HepG2 (cell line): ENCODE measurements at regions not wholly inside any gene's neighbourhood (a gene's known extent, or its start where the extent isn't known, plus 50 kb on each side); places are given as distances from the start of the nearest gene placed in this dataset.

Experiments used
- ATAC-seq: fragments of 200-7000 bp; cut with Tn5 transposase; 3 replicates; pipeline ENCODE4 v1.9.1; 2020; ENCODE audit warnings: mild to moderate bottlenecking, moderate library complexity
- BruUV-seq: library from RNA; stranded (reverse); fragments of 400-500 nt; replicated peaks from 2 replicates; lab custom pipeline; 2021; lab: Mats Ljungman, UMichigan
- CTCF ChIA-PET: fragments of 300-600 bp; formaldehyde crosslinking; extraction: SDS; loops from one replicate; lab custom pipeline; 2021; ENCODE audit warnings: low total read pairs, inconsistent platforms, low intra/inter-chr PET ratio; lab: Yijun Ruan, JAX
- POLR2A ChIA-PET: fragments of 350-600 bp; sonication (Branson Sonifier 250); formaldehyde crosslinking; loops from one replicate; lab custom pipeline; 2020; ENCODE audit warnings: antibody characterized with exemption, inconsistent platforms; lab: Yijun Ruan, JAX
- DNase-seq: peaks from one replicate; pipeline ENCODE4 v3.0.0-alpha.2; 2015; ENCODE audit warnings: low spot score
- FAIRE-seq: peaks from 3 replicates; lab custom pipeline; 2011; peaks lifted over from hg19 to GRCh38; lab: Jason Lieb, UNC
- H2AFZ ChIP-seq: one replicate; pipeline ENCODE4 v1.6.1; 2011; ENCODE audit warnings: low read length, inconsistent platforms
- H3K27ac ChIP-seq: fragments of 300-600 bp; 3 replicates; pipeline ENCODE4 v1.8.0; 2011; ENCODE audit warnings: mixed run types, mild to moderate bottlenecking, mixed read lengths, low read length, inconsistent platforms; ENCODE audit not compliant: insufficient read depth; ENCODE audit errors: extremely low read length
- H3K27me3 ChIP-seq, 2 experiments: fragments of 200-600 bp in 1 of 2; 2 replicates in 1 of 2; 3 replicates in 1 of 2; pipeline versions ENCODE4 v1.6.0 to v1.8.0; 2011; ENCODE audit warnings: low read length in 2 of 2, mild to moderate bottlenecking in 2 of 2, moderate library complexity in 2 of 2, inconsistent platforms in 1 of 2; ENCODE audit not compliant: insufficient read depth in 2 of 2, control insufficient read depth in 1 of 2
- H3K36me3 ChIP-seq, 2 experiments: fragments of 200-600 bp in 1 of 2; replicated peaks in 1 of 2; 2 replicates in 1 of 2; 3 replicates in 1 of 2; pipeline versions ENCODE4 v1.5.1 to v1.8.0; 2011; ENCODE audit warnings: low read length in 2 of 2, inconsistent platforms in 1 of 2; ENCODE audit not compliant: insufficient read depth in 2 of 2, control insufficient read depth in 1 of 2
- H3K4me1 ChIP-seq: 2 replicates; pipeline ENCODE4 v1.5.1; 2012; ENCODE audit warnings: low read length, inconsistent platforms; ENCODE audit not compliant: insufficient read depth
- H3K4me2 ChIP-seq: 2 replicates; pipeline ENCODE4 v1.6.0; 2011; ENCODE audit warnings: low read depth, low read length, inconsistent platforms
- H3K4me3 ChIP-seq, 3 experiments: fragments of 200-600 bp in 1 of 3; sonication (generic), shearing (Covaris generic) in 1 of 3; replicated peaks in 1 of 3; 2 replicates each; pipeline ENCODE4 v1.5.1; 2011 to 2016; ENCODE audit warnings: low read length in 3 of 3, inconsistent platforms in 2 of 3, low read depth in 2 of 3, mild to moderate bottlenecking in 2 of 3, control low read depth in 1 of 3, mixed read lengths in 1 of 3; ENCODE audit not compliant: insufficient read depth in 1 of 3
- H3K79me2 ChIP-seq: one replicate; pipeline ENCODE4 v1.6.1; 2011; ENCODE audit warnings: low read length, inconsistent platforms; ENCODE audit not compliant: insufficient read depth
- H3K9ac ChIP-seq: 2 replicates; pipeline ENCODE4 v1.6.0; 2011; ENCODE audit warnings: mild to moderate bottlenecking, low read depth, low read length, inconsistent platforms; ENCODE audit not compliant: insufficient read depth
- H3K9me3 ChIP-seq: 2 replicates; pipeline ENCODE4 v1.5.1; 2012; ENCODE audit warnings: mild to moderate bottlenecking, low read length
- H4K20me1 ChIP-seq: 2 replicates; pipeline ENCODE4 v1.6.0; 2011; ENCODE audit warnings: inconsistent platforms, mild to moderate bottlenecking, low read length, moderate library complexity; ENCODE audit not compliant: insufficient read depth
- HCFC1 ChIP-seq: fragments of 150-350 bp; IDR thresholded peaks from 2 replicates; pipeline ENCODE4 v1.6.1; 2014; ENCODE audit warnings: low read depth, low read length
- PHF20 ChIP-seq: sonication (generic); formaldehyde crosslinking; IDR thresholded peaks from 2 replicates; pipeline ENCODE4 v1.5.0; 2020; ENCODE audit warnings: mild to moderate bottlenecking, missing genetic modification reagents
- RAD51 ChIP-seq: fragments of 450-650 bp; IDR thresholded peaks from 2 replicates; pipeline ENCODE4 v1.6.1; 2016; ENCODE audit warnings: borderline replicate concordance
- ZNF557 ChIP-seq: sonication (generic); formaldehyde crosslinking; IDR thresholded peaks from 2 replicates; pipeline ENCODE4 v1.4.0; 2020; ENCODE audit warnings: missing genetic modification reagents
- WGBS: methylation state at CpG from one replicate; pipeline ENCODE4 v1.1.6; 2017; ENCODE audit warnings: low lambda C conversion rate; 5-methylcytosine and 5-hydroxymethylcytosine counted together
- in situ Hi-C: cut with HindIII; loops from 2 replicates; pipeline ENCODE4 v1.10.0; 2017; ENCODE audit warnings: low pct_unique_long_range_greater_than_20kb; ENCODE audit not compliant: extremely low pct_ligation_motif_present
- intact Hi-C: fragments of 100-400 bp; cut with micrococcal nuclease; formaldehyde crosslinking; loops from one replicate; pipeline ENCODE4 v1.10.0; 2022; ENCODE audit not compliant: unreplicated experiment
- TF ChIP-seq, protein P1 (sequence below): sonication (generic); formaldehyde crosslinking; IDR thresholded peaks from 2 replicates; pipeline ENCODE4 v1.4.0; 2020; ENCODE audit warnings: missing genetic modification reagents, borderline replicate concordance
- TF ChIP-seq, protein P2 (sequence below): sonication (generic); formaldehyde crosslinking; IDR thresholded peaks from 2 replicates; pipeline ENCODE4 v1.4.0; 2020; ENCODE audit warnings: missing genetic modification reagents, borderline replicate concordance
- TF ChIP-seq, protein P3 (sequence below): sonication (generic); formaldehyde crosslinking; conservative IDR thresholded peaks from 2 replicates; pipeline ENCODE4 v1.4.0; 2020; ENCODE audit warnings: missing genetic modification reagents
- TF ChIP-seq, protein P4 (sequence below): fragments of 450-650 bp; IDR thresholded peaks from 2 replicates; pipeline ENCODE4 v1.6.1; 2017; ENCODE audit warnings: mild to moderate bottlenecking

DNA sequence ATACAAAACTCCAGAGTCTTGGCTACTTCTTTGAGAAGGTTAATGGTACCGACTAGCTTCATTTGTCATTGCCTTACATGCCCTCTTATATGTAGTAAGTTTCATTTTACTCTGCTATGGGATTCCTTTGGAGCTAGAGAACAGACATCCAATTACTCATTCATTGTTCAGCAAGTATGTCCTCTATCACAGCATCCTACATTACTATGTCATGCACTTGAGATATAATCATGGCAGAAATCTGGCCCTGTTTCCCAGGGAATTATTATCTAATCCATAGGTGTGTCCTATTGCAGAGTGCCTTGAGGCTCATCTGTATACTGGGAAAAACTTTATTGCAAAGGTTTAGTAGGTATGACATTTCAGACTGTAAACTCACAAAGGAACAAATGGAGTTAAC is 333.1 kb upstream of the NECTIN3 start:
- no peak overlapping the region for H3K4me3 ChIP-seq
- no TSS peak for BruUV-seq
- no peak overlapping the region for H3K9ac ChIP-seq
- intact Hi-C loops: no loop called here
- H4K20me1 ChIP-seq: no peaks in the 10 kb centered on the region
- 83% methylated on average over 1 of the region's 1 CpG for WGBS
- no peak overlapping the region for H2AFZ ChIP-seq
- POLR2A ChIA-PET: no interaction called here
- H3K27ac ChIP-seq: no peak overlapping the region
- FAIRE-seq (no peak), DNase-seq (no peak), ATAC-seq (no peak)
- in situ Hi-C loops: no loop called here
- no peak for TF ChIP-seq PHF20 (CRISPR knock-in tag)
- no peaks in the 10 kb centered on the region for H3K36me3 ChIP-seq
- peaks cover 0 to 14% of the 10 kb centered on the region in 2 experiments; a peak in 2 of 5 replicates for H3K27me3 ChIP-seq
- H3K79me2 ChIP-seq: no peaks in the 10 kb centered on the region
- no peaks in the 10 kb centered on the region for H3K9me3 ChIP-seq
- peaks cover 10% of the 10 kb centered on the region for H3K4me1 ChIP-seq
- CTCF ChIA-PET: no interaction called here
- no peak overlapping the region for H3K4me2 ChIP-seq

DNA sequence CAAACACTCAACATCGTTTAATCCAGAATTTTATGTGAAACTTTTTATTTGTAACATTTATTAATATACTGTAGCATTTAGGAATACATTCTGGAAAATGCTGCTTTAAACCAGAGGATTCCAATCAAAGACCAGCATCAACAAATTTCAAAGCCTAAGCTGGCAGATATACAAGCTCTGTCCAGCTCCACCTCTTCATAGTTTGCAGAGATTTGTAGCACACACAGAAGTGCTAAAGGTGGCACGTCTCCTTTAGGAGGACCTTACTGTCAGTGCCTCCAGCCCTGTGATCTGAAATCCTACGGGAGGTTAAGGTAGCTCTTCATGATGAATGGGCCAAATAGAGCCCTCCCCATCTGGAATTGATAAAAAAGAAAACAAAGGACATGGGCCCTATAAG is 329.7 kb upstream of the NECTIN3 start:
- ATAC-seq (no peak), FAIRE-seq (no peak), DNase-seq (no peak)
- Histone ChIP-seq H2AFZ (no peak overlapping the region), H3K27me3 (peaks cover 0 to 22% of the 10 kb centered on the region in 2 experiments; a peak in 2 of 5 replicates), H3K36me3 (no peaks in the 10 kb centered on the region), H4K20me1 (no peaks in the 10 kb centered on the region), H3K79me2 (no peaks in the 10 kb centered on the region), H3K4me3 (no peak overlapping the region), H3K9me3 (no peaks in the 10 kb centered on the region), H3K9ac (no peak overlapping the region), H3K4me1 (peaks cover 13% of the 10 kb centered on the region), H3K27ac (no peak overlapping the region), H3K4me2 (no peak overlapping the region)
- CTCF ChIA-PET: no interaction called here
- intact Hi-C loops: loop anchor here (10.0 kb wide), 1 partner anchor 203 kb away; no protein-coding TSS in a partner anchor
- in situ Hi-C loops: no loop called here
- POLR2A ChIA-PET: no interaction called here
- BruUV-seq: no TSS peak
- WGBS: 49% methylated on average over 3 of the region's 3 CpGs
- TF ChIP-seq, protein P1, sequence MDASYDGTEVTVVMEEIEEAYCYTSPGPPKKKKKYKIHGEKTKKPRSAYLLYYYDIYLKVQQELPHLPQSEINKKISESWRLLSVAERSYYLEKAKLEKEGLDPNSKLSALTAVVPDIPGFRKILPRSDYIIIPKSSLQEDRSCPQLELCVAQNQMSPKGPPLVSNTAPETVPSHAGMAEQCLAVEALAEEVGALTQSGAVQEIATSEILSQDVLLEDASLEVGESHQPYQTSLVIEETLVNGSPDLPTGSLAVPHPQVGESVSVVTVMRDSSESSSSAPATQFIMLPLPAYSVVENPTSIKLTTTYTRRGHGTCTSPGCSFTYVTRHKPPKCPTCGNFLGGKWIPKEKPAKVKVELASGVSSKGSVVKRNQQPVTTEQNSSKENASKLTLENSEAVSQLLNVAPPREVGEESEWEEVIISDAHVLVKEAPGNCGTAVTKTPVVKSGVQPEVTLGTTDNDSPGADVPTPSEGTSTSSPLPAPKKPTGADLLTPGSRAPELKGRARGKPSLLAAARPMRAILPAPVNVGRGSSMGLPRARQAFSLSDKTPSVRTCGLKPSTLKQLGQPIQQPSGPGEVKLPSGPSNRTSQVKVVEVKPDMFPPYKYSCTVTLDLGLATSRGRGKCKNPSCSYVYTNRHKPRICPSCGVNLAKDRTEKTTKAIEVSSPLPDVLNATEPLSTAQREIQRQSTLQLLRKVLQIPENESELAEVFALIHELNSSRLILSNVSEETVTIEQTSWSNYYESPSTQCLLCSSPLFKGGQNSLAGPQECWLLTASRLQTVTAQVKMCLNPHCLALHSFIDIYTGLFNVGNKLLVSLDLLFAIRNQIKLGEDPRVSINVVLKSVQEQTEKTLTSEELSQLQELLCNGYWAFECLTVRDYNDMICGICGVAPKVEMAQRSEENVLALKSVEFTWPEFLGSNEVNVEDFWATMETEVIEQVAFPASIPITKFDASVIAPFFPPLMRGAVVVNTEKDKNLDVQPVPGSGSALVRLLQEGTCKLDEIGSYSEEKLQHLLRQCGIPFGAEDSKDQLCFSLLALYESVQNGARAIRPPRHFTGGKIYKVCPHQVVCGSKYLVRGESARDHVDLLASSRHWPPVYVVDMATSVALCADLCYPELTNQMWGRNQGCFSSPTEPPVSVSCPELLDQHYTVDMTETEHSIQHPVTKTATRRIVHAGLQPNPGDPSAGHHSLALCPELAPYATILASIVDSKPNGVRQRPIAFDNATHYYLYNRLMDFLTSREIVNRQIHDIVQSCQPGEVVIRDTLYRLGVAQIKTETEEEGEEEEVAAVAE: no peak
- TF ChIP-seq ZNF557 (CRISPR knock-in tag) (no peak), RAD51 (no peak), HCFC1 (no peak)
- TF ChIP-seq, protein P2, sequence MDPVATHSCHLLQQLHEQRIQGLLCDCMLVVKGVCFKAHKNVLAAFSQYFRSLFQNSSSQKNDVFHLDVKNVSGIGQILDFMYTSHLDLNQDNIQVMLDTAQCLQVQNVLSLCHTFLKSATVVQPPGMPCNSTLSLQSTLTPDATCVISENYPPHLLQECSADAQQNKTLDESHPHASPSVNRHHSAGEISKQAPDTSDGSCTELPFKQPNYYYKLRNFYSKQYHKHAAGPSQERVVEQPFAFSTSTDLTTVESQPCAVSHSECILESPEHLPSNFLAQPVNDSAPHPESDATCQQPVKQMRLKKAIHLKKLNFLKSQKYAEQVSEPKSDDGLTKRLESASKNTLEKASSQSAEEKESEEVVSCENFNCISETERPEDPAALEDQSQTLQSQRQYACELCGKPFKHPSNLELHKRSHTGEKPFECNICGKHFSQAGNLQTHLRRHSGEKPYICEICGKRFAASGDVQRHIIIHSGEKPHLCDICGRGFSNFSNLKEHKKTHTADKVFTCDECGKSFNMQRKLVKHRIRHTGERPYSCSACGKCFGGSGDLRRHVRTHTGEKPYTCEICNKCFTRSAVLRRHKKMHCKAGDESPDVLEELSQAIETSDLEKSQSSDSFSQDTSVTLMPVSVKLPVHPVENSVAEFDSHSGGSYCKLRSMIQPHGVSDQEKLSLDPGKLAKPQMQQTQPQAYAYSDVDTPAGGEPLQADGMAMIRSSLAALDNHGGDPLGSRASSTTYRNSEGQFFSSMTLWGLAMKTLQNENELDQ (CRISPR knock-in tag): no peak
- TF ChIP-seq, protein P3, sequence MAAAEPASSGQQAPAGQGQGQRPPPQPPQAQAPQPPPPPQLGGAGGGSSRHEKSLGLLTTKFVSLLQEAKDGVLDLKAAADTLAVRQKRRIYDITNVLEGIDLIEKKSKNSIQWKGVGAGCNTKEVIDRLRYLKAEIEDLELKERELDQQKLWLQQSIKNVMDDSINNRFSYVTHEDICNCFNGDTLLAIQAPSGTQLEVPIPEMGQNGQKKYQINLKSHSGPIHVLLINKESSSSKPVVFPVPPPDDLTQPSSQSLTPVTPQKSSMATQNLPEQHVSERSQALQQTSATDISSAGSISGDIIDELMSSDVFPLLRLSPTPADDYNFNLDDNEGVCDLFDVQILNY (CRISPR knock-in tag): no peak
- TF ChIP-seq, protein P4, sequence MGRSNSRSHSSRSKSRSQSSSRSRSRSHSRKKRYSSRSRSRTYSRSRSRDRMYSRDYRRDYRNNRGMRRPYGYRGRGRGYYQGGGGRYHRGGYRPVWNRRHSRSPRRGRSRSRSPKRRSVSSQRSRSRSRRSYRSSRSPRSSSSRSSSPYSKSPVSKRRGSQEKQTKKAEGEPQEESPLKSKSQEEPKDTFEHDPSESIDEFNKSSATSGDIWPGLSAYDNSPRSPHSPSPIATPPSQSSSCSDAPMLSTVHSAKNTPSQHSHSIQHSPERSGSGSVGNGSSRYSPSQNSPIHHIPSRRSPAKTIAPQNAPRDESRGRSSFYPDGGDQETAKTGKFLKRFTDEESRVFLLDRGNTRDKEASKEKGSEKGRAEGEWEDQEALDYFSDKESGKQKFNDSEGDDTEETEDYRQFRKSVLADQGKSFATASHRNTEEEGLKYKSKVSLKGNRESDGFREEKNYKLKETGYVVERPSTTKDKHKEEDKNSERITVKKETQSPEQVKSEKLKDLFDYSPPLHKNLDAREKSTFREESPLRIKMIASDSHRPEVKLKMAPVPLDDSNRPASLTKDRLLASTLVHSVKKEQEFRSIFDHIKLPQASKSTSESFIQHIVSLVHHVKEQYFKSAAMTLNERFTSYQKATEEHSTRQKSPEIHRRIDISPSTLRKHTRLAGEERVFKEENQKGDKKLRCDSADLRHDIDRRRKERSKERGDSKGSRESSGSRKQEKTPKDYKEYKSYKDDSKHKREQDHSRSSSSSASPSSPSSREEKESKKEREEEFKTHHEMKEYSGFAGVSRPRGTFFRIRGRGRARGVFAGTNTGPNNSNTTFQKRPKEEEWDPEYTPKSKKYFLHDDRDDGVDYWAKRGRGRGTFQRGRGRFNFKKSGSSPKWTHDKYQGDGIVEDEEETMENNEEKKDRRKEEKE: no peak
